Fibroblast of skin of abdomen (primary cell): ENCODE measurements at regions not wholly inside any gene's neighbourhood (a gene's known extent, or its start where the extent isn't known, plus 50 kb on each side); places are given as distances from the start of the nearest gene placed in this dataset.
"Not testable (repeated sequence)": the region's sequence is repeated elsewhere in the genome, so short reads cannot be mapped to it uniquely, and the experiment has no call there.

ENCODE experiments used
- DNase-seq: peaks from one replicate; pipeline ENCODE4 v3.0.0-alpha.2; 2013

DNA sequence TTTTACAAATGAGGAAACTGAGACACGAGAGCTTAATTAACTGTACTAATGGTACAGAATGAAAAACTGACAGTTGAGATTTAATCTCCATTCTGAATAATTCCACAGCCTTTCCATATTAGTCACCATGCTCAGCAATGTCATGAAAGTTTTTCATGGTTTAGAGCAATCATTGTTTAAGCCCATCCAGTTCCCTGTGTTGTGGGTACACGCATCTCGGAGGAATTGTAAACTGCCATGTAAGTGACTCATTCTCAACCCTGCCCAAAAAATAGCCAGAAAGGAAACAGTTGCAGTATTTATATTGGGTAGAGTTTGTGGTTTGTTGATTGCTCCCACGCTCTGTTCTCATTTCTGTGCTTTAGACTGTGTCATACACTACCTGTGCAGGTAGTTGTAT, 1790.8 kb downstream of the LRRC4C start:
- DNase-seq, result peak; percentile 7

DNA sequence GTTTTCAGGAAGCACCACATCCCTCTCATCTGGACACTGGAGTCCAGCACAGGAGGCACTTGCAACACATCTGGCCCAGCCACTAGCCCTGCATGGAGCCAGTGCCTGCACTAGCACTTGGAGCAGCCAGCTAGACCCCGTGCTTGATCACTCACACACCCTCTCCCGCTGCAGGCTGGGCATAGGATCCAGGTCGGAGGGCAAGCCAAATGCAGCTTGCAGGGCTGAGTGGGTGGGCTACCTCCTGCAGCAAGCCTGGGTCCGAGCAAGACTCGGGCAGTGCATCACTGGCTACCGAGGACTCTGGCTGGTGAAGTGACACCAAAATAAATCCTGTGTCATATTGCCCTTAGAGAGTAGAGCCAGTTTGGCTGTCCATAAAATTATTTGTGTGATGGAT, 1795.4 kb downstream of the LRRC4C start:
- no peak for DNase-seq

DNA sequence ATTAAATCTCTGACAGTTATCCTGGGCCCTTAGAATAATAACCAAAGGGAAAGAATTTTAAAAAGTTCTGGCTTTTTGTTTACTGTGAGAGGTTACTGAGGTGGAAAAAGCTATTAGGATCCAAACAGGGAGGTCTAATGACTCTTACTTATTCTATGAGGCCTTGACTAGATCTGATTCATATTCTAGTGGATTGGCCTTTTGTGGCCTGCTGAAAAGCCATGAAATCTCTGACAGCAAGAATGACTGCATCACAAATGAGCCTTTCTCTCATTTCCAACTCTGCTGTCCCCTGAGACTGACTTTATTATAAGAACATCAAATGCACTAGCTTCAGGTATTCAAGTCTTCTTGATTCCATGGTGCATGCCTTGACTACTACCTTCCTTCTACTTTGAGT, 1797.6 kb downstream of the LRRC4C start:
- DNase-seq, result no peak

DNA sequence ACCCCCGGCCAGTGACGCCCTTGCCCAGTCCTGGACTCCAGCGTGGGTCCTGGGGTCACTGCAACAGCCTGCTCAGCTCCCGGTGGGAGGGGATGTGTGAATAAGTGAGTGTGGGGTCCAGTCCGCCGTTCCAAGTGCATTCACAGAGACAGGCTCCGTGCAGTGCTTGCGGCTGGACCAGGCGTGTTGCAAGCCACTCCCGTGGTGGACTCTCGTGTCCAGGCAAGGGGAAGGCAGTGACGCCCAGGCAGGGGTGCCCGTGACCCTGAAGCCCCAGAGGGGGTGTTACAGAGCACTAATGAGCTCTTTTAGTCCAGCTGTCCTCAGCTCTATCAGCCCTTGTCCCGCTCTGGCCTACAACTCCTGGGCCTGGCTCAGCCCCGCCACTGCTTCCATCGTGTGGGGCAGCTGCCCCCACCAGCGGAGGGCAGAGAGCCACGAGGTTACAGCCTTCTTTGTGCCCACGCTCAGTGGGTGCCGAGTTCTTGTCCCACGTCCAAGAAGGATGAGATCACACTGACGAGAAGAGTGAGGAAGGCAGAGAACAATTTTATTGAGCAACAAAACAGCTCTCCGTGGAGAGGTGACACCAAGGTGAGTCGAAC, 1807.5 kb downstream of the LRRC4C start:
- no peak for DNase-seq

DNA sequence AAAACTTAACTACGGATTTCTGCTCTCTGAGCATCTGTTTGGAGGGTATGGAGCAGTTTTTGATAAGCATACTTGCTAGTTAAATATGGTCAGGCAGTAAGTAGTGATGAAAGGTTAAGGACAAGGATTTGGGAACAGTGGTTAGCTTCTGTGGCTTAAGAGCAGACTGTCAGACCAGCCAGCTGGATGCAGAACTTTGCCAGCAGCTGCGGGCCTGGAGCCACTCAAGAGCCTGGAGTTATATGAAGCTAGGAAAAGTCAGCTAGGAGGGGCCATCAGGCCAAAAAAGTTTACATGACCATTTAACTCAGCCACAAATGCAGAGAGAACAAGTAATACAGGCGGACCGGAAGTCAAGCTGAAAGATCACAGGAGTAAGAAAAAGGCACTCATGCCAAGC, 1817.7 kb downstream of the LRRC4C start:
- DNase-seq, result no peak

DNA sequence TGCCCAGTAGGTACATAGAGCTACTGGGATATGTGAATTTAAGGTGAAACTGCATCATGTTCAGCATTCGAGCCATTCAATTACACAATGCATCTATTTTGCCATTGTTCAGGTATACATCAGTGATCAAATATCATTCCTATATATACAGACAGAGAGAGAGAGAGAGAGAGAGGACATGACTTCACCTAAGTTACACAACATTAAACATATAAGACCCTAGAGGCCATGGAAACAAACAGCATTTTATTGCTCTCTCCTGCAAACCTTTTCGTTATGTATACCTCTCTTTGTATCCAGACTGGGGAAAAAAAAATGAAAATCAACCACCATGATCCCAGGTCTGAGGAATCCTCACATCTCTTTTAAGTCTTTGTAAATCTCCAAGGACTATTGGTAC, 1829.1 kb downstream of the LRRC4C start:
- no peak for DNase-seq

DNA sequence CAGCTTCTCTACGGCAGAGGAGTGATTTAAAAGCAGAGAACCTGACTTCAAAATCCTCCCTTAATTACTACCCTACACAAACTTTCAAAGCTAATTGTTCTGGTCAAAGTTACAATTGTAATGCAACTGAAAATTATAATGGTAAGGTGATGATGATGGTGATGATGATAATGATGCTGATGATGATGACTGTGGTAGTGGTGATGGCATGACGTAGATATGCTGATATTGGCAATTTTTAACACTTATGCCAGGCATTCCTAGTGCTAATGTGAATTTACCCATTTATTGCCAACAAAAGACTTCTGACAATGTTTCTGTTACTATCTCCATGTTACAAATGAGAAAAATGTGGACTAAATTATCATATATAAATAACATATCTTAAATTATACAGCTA, 1831.1 kb downstream of the LRRC4C start:
- DNase-seq, result no peak

DNA sequence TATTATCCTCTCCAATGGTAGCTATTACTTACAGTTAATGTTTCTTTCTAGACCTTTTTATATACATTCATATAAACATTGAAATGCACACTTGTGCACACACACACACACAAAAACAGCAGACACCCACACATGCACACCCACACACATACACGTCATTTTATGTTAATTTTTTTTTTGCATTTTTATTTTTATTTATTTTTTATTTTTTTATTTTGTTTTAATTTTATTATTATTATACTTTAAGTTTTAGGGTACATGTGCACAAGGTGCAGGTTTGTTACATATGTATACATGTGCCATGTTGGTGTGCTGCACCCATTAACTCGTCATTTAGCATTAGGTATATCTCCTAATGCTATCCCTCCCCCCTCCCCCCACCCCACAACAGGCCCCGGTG, 1839.1 kb downstream of the LRRC4C start:
- not testable (repeated sequence) for DNase-seq

DNA sequence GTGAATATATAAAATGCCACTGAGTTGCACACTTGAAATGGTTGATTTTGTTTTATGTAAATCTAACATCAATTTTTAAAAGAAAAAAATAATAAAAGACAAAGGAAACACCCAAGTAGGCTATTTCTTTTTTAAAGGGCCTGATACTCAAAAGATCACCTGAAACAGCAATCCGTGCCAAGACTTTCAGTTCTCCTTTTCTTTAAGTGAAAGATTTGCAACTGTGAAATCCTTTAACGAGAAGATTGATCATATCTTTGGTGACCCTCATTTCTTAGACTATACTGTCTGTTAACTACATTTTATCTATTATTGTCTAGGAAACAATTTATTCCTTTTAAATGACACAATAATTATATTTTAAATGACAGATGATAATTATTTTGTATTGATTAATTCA, 1841.5 kb downstream of the LRRC4C start:
- no peak for DNase-seq

DNA sequence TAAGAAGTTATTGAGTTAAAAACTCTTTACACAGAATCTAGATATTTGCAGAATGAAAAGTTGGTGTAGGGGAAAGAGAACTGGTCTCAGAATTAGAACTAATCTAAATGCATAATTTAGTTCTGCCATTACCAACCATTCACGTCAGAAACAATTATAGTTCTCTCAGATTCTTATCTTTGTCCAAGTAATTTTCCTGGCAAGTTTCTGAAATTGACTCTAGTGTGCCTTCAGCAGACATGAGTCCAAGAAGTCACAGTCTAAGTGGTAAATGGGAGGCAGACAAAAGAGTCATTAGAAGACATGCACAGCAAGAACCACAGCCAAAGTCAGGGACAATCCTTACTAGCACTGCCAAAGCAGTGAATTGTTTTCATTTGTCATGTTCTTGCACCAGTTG, 1870.1 kb downstream of the LRRC4C start:
- DNase-seq, result no peak

DNA sequence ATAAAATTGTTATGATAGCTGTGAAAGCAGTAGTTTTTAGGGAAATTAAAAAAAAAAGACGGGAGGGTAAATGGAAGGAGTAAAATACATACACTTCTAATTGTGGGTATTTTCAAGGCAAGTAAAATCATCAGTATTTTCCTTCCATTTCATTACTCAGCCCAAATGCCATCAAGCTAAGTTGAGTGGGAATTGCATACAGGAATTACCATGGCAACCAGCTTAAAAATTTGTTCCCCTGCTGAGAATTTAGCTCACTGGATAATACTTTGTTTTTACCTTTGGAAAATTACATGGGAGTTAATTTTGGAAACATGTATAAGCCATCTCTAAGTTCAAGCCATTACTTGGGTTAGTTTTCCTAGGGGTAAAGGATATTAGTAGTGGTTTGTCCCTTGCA, 1873.4 kb downstream of the LRRC4C start:
- DNase-seq, result no peak

DNA sequence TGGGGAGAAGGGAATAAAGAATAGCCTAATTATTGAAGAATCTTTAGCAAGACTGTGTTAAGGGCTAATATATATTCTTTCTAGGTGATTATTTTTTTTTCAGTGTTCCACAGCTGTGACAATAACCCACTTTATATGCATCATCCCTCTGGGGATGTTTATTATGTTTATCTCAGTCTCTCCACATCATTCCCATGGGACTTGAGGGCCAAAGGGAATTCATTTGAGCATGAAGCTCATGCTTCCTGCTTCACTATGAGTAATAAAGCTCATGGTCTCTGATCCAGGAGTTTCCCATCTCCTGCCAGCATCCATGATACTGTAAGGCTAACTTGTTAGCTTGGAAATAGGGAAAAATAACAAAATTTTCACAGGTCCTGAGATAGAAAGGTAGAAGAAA, 1888.4 kb downstream of the LRRC4C start:
- no peak for DNase-seq

DNA sequence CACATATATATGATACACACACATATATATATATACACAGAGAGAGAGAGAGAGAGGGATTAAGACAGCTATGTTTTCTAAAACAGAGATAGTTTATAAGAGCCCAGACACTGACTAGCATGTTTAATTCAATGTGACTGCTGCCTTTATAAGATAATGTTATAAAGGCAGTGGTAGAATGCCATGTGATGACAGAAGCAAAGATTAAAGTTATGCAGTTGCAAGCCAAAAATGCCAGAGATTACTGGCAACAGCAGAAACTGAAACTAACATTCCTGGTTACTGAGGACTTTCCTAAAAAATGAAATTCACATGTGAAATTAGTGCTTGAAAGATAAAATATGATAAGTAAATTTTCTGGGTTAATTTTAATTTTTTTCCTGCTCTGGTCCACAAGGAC, 1888.9 kb downstream of the LRRC4C start:
- DNase-seq, result no peak

DNA sequence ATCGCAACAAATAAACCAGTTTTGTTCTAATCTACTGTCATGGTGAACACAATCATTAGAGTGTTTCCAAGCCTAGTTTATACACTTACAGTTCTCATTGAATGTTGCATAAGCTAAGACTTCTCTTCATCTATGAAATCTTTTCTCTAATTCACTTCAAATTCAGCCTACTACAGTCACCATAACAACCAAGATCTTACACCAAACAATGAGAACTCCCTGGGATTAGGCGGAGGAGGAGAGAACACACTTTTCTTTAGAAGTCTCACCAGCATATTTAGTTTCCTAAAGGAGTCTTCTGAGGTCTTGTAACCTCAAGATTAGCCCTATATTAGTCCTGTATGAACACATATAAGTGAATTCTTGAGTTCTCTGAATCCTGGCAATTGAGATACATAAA, 1889.7 kb downstream of the LRRC4C start:
- DNase-seq, result no peak

DNA sequence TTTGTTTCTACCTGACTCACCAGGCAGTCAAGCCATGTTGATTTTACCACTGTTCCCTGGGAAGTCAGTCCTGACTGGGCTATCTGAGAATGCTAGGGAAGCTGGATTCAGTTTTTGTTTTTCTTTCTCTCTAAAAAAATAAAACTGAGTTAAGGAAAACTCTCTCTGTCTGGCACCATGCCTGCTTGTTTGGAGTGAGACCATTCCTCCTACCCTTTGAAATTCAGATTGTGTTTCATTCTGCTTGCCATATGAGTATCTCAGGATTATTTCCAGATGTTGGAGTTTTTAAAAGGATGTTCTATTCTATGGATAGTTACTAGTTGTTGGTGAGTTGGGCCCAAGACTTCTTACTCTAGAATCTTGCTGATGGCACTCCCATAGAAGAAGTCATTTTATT, 1917.0 kb downstream of the LRRC4C start:
- no peak for DNase-seq

DNA sequence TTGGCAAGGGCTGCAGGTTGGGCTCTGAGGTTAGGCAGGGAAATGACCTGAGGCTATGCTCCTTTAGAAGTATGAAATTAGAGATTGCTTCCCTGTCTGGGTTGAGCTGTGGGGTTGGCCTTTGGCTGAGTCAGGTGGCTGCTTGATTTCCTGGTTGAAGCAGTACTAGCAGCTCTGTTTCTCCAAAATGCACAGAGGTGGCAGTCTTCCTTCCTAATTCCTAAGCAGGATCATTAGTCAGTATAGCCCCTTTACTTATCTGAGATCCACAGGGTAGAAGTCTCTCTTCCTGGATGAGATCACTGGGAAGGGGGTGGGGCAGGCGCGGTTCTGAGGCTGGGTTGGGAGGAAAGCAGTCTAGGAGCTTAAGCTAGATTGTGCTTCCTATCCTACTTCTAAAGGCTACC, 1917.5 kb downstream of the LRRC4C start:
- DNase-seq, result no peak

DNA sequence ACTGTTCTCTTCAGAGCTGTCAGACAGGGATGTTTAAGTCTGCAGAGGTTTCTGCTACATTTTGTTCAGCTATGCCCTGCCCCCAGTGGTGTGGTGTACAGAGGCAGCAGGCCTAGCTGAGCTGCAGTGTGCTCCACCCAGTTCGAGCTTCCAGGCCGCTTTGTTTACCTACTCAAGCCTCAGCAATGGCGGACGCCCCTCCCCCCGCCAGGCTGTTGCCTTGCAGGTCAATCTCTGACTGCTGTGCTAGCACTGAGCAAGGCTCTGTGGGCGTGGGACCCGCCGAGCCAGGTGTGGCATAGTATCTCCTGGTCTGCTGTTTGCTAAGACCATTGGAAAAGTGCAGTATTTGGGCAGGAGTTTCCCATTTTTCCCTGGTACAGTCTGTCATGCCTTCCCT, 1923.1 kb downstream of the LRRC4C start:
- not testable (repeated sequence) for DNase-seq
